Cardiac fibroblast (primary cell): ENCODE measurements at regions not wholly inside any gene's neighbourhood (a gene's known extent, or its start where the extent isn't known, plus 50 kb on each side); places are given as distances from the start of the nearest gene placed in this dataset.
"Not testable (repeated sequence)": the region's sequence is repeated elsewhere in the genome, so short reads cannot be mapped to it uniquely, and the experiment has no call there.

Experiments used
- DNase-seq, 2 donors: peaks; one replicate each; pipeline versions ENCODE4 v3.0.0 to v3.0.0-alpha.2; 2010; ENCODE audit warnings: low read depth in 2 of 2
- H3K4me3 ChIP-seq, 2 donors: replicated peaks in 1 of 2; 1 replicate in 1 of 2; 2 replicates in 1 of 2; pipeline ENCODE4 v1.5.1; 2011; ENCODE audit warnings: low read depth in 2 of 2, low read length in 2 of 2, mild to moderate bottlenecking in 2 of 2, moderate library complexity in 1 of 2
- TF ChIP-seq, protein P1 (sequence below): IDR thresholded peaks from one replicate; pipeline ENCODE4 v1.5.1; 2011; ENCODE audit warnings: low read depth, mild to moderate bottlenecking, low read length, inconsistent platforms

- no peak overlapping the region for H3K4me3 ChIP-seq
- DNase-seq, result peak; percentile 22 to 87
- TF ChIP-seq, protein P1, sequence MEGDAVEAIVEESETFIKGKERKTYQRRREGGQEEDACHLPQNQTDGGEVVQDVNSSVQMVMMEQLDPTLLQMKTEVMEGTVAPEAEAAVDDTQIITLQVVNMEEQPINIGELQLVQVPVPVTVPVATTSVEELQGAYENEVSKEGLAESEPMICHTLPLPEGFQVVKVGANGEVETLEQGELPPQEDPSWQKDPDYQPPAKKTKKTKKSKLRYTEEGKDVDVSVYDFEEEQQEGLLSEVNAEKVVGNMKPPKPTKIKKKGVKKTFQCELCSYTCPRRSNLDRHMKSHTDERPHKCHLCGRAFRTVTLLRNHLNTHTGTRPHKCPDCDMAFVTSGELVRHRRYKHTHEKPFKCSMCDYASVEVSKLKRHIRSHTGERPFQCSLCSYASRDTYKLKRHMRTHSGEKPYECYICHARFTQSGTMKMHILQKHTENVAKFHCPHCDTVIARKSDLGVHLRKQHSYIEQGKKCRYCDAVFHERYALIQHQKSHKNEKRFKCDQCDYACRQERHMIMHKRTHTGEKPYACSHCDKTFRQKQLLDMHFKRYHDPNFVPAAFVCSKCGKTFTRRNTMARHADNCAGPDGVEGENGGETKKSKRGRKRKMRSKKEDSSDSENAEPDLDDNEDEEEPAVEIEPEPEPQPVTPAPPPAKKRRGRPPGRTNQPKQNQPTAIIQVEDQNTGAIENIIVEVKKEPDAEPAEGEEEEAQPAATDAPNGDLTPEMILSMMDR, result no peak
These were observed 199.4 kb upstream of the PTBP2 start for GRCh38 chr1:96521994-96522760.

GRCh38 chr1:96522927-96523326 is 198.7 kb upstream of the PTBP2 start:
- H3K4me3 ChIP-seq, result no peak overlapping the region
- TF ChIP-seq, protein P1, result no peak
- DNase-seq, result no peak

DNA sequence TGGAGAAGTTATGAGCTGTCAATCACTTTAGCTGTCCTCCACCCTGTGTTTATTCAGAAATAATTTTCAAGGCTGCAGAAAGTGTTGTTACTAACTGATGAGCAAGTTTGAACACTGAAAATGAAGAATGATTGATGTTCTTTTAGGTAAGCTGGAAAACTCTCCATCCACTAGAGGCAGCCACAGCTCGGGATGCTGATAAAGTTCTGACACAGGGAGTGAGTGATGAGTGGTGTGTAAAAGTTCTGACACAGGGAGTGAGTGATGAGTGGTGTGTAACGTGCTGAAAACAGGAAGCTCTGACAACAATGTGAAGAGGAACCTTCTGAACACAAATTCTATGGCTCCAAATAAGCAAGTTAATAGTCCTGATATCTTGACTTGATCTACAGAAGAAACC is 197.5 kb upstream of the PTBP2 start:
- peak in 1 of 2 donors; percentile 14 for DNase-seq
- TF ChIP-seq, protein P1, result no peak
- H3K4me3 ChIP-seq, result no peak overlapping the region

DNA sequence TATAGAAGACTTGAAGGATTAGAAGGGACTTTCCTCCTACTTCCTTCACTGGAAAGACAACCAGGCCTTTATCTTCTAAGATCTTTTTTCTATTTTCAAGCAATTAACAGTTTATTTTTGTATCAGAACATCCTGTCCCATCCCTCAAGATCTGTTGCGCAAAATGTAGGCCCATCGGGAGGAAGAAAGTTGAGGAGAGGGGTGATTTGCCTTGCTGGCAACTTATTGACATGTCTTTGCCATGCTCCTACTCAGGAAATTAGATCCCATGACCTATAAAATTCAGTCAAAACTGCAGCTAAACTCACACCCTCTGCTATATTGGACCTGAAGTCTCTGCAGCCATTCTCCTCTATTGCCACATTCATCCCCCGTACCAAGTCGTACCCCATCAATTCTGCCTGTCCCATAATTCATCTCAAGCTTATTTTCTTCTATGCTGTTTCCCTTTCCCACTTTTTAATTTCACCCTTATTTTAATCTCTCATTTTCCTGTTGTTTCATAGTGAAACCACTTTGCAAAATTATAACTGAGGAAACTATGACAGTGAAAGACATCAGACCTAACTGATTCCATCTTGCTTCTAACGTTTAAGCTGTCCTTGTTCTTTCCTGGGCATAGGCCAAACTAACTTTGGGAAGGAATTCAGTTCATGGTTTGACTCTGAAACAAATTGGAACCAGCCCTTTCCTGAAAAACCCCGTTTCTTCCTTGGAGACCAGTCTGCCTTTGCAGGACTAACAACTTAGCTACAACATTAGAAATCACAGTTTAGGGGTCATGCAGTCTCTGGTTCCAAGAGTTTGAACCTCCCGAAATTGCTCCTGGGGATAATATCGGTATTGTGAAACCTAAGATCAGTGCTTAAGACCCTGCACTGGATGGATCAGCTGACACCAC is 195.7 kb upstream of the PTBP2 start:
- no peak overlapping the region for H3K4me3 ChIP-seq
- no peak for DNase-seq
- TF ChIP-seq, protein P1, result no peak

DNA sequence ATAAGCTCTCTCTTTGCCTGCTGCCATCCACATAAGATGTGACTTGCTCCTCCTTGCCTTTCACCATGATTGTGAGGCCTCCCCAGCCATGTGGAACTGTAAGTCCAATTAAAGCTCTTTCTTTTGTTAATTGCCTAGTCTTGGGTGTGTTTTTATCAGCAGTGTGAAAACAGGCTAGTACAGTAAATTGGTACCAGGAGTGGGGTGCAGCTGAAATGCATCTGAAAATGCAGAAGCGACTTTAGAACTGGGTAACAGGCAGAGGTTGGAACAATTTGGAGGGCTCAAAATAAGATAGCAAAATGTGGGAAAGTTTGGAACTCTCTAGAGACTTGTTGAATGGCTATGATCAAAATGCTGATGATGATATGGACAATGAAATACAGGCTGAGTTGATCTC is 192.9 kb upstream of the PTBP2 start:
- DNase-seq, H3K4me3 ChIP-seq: not testable (repeated sequence)

DNA sequence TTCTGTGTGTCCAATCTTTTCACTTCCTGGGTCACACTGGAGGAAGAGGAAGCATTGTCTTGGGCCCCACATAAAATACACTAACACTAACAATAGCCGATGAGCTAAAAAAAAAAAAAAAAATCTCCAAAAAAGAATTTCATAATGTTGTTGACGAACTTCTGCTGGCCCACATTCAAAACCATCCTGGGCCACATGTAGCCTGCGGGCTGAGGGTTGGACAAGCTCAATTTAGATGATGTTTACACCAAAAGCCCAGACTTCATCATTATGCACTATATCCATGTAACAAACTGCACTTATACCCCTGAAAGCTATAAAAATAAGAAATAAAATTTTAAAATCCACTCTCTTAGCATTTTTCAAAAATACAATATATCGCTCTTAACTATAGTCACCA is 187.8 kb upstream of the PTBP2 start:
- TF ChIP-seq, protein P1, result no peak
- H3K4me3 ChIP-seq, result no peak overlapping the region
- no peak for DNase-seq

GRCh38 chr1:96536581-96536980 is 185.0 kb upstream of the PTBP2 start:
- H3K4me3 ChIP-seq, result no peak overlapping the region
- TF ChIP-seq, protein P1, result no peak
- DNase-seq, result peak; percentile 38 to 93
